SK-N-SH treated with all-trans-retinoic acid at 6 μM for 48 hours (cell line): ENCODE measurements at regions not wholly inside any gene's neighbourhood (a gene's known extent, or its start where the extent isn't known, plus 50 kb on each side); places are given as distances from the start of the nearest gene placed in this dataset.

ENCODE experiments used
- ATAC-seq: fragments of 200-7000 bp; cut with Tn5 transposase; 3 replicates; pipeline ENCODE4 v1.9.1; 2020; ENCODE audit warnings: mild to moderate bottlenecking, moderate library complexity
- ARNTL ChIP-seq: fragments of 450-650 bp; formaldehyde crosslinking; IDR thresholded peaks from 2 replicates; pipeline ENCODE4 v1.5.0; 2020; ENCODE audit warnings: low read depth, mild to moderate bottlenecking, moderate library complexity, borderline replicate concordance
- CREB5 ChIP-seq: fragments of 250-450 bp; sonication (Bioruptor Pico); IDR thresholded peaks from 2 replicates; pipeline ENCODE4 v1.5.1; 2020; ENCODE audit warnings: low read depth, mild to moderate bottlenecking, moderate library complexity
- CSRNP3 ChIP-seq: fragments of 250-450 bp; sonication (Bioruptor Pico); IDR thresholded peaks from 2 replicates; pipeline ENCODE4 v1.5.1; 2021; ENCODE audit warnings: mild to moderate bottlenecking, moderate library complexity
- ISL1 ChIP-seq: fragments of 250-450 bp; sonication (Bioruptor Pico); IDR thresholded peaks from 2 replicates; pipeline ENCODE4 v2.1.2; 2022; ENCODE audit warnings: mild to moderate bottlenecking, moderate library complexity
- PATZ1 ChIP-seq: fragments of 250-450 bp; sonication (Bioruptor Pico); IDR thresholded peaks from 2 replicates; pipeline ENCODE4 v1.8.0; 2020; ENCODE audit warnings: mild to moderate bottlenecking, moderate library complexity, borderline replicate concordance
- POU6F1 ChIP-seq: fragments of 250-450 bp; sonication (Bioruptor Pico); IDR thresholded peaks from 2 replicates; pipeline ENCODE4 v1.8.0; 2021; ENCODE audit warnings: low read depth, mild to moderate bottlenecking, moderate library complexity, borderline replicate concordance
- PPARA ChIP-seq: fragments of 250-450 bp; sonication (Bioruptor Pico); IDR thresholded peaks from 2 replicates; pipeline ENCODE4 v1.5.0; 2020; ENCODE audit warnings: mild to moderate bottlenecking, borderline replicate concordance
- RARB ChIP-seq: fragments of 250-450 bp; sonication (Bioruptor Pico); IDR thresholded peaks from 2 replicates; pipeline ENCODE4 v1.8.0; 2021; ENCODE audit warnings: mild to moderate bottlenecking, moderate library complexity
- SNAI2 ChIP-seq: fragments of 250-450 bp; sonication (Bioruptor Pico); IDR thresholded peaks from 2 replicates; pipeline ENCODE4 v1.5.0; 2020; ENCODE audit warnings: mild to moderate bottlenecking, moderate library complexity
- TCF4 ChIP-seq: fragments of 250-450 bp; sonication (Bioruptor Pico); IDR thresholded peaks from 2 replicates; pipeline ENCODE4 v1.8.0; 2021; ENCODE audit warnings: mild to moderate bottlenecking, moderate library complexity, borderline replicate concordance
- TOX ChIP-seq: fragments of 250-450 bp; sonication (Bioruptor Pico); IDR thresholded peaks from 2 replicates; pipeline ENCODE4 v1.8.0; 2021; ENCODE audit warnings: mild to moderate bottlenecking, moderate library complexity, borderline replicate concordance
- TSHZ2 ChIP-seq: fragments of 250-450 bp; sonication (Bioruptor Pico); IDR thresholded peaks from 2 replicates; pipeline ENCODE4 v1.5.0; 2020; ENCODE audit warnings: mild to moderate bottlenecking, moderate library complexity
- ZFP3 ChIP-seq: fragments of 250-450 bp; sonication (Bioruptor Pico); IDR thresholded peaks from 2 replicates; pipeline ENCODE4 v1.5.0; 2020; ENCODE audit warnings: mild to moderate bottlenecking, moderate library complexity
- ZFP30 ChIP-seq: fragments of 450-650 bp; formaldehyde crosslinking; IDR thresholded peaks from 2 replicates; pipeline ENCODE4 v1.5.0; 2022; ENCODE audit warnings: mild to moderate bottlenecking, moderate library complexity
- ZNF565 ChIP-seq: fragments of 450-650 bp; formaldehyde crosslinking; conservative IDR thresholded peaks from 2 replicates; pipeline ENCODE4 v1.5.0; 2020; ENCODE audit warnings: low read depth, mild to moderate bottlenecking, moderate library complexity
- ZNF70 ChIP-seq: fragments of 450-650 bp; formaldehyde crosslinking; IDR thresholded peaks from 2 replicates; pipeline ENCODE4 v1.5.0; 2020; ENCODE audit warnings: mild to moderate bottlenecking, moderate library complexity
- ZNF8 ChIP-seq: fragments of 450-650 bp; formaldehyde crosslinking; IDR thresholded peaks from 2 replicates; pipeline ENCODE4 v1.5.0; 2020; ENCODE audit warnings: mild to moderate bottlenecking, moderate library complexity

GRCh38 chr7:25852211-25852938 lies 299.6 kb upstream of the NFE2L3 start:
- ATAC-seq = no peak
- no peak for TF ChIP-seq PATZ1 (CRISPR knock-in tag)
- no peak for TF ChIP-seq TOX (CRISPR knock-in tag)
- no peak for TF ChIP-seq TCF4 (CRISPR knock-in tag)

- no peak for ATAC-seq
Measured at GRCh38 chr7:25852939-25853271, 299.1 kb upstream of the NFE2L3 start.

GRCh38 chr7:25853314-25853713 lies 298.7 kb upstream of the NFE2L3 start:
- no peak for ATAC-seq
- TF ChIP-seq ZFP30 (CRISPR knock-in tag) = no peak
- TF ChIP-seq ISL1 (CRISPR knock-in tag) = no peak
- TF ChIP-seq ZFP3 (CRISPR knock-in tag) = no peak
- no peak for TF ChIP-seq TCF4 (CRISPR knock-in tag)
- TF ChIP-seq PATZ1 (CRISPR knock-in tag) = no peak
- no peak for TF ChIP-seq POU6F1 (CRISPR knock-in tag)
- TF ChIP-seq ZNF70 = no peak
- TF ChIP-seq ZNF565 (CRISPR knock-in tag) = no peak
- TF ChIP-seq ZNF8 = no peak
- TF ChIP-seq CSRNP3 = no peak
- no peak for TF ChIP-seq PPARA (CRISPR knock-in tag)

More at GRCh38 chr7:25852939-25853271, 299.1 kb upstream of the NFE2L3 start:
- no peak for TF ChIP-seq ISL1 (CRISPR knock-in tag)
- TF ChIP-seq ARNTL (CRISPR knock-in tag) = no peak
- TF ChIP-seq TSHZ2 = no peak
- no peak for TF ChIP-seq ZFP3 (CRISPR knock-in tag)
- TF ChIP-seq SNAI2 = no peak
- TF ChIP-seq RARB (CRISPR knock-in tag) = no peak
- TF ChIP-seq PPARA (CRISPR knock-in tag) = no peak
- no peak for TF ChIP-seq CREB5 (CRISPR knock-in tag)
- no peak for TF ChIP-seq TCF4 (CRISPR knock-in tag)
- TF ChIP-seq TOX (CRISPR knock-in tag) = no peak
- TF ChIP-seq PATZ1 (CRISPR knock-in tag) = no peak
- TF ChIP-seq, all 23 proteins: peak for 0
